ENCODE measurements at regions not wholly inside any gene's neighbourhood (a gene's known extent, or its start where the extent isn't known, plus 50 kb on each side); places are given as distances from the start of the nearest gene placed in this dataset.

DNA sequence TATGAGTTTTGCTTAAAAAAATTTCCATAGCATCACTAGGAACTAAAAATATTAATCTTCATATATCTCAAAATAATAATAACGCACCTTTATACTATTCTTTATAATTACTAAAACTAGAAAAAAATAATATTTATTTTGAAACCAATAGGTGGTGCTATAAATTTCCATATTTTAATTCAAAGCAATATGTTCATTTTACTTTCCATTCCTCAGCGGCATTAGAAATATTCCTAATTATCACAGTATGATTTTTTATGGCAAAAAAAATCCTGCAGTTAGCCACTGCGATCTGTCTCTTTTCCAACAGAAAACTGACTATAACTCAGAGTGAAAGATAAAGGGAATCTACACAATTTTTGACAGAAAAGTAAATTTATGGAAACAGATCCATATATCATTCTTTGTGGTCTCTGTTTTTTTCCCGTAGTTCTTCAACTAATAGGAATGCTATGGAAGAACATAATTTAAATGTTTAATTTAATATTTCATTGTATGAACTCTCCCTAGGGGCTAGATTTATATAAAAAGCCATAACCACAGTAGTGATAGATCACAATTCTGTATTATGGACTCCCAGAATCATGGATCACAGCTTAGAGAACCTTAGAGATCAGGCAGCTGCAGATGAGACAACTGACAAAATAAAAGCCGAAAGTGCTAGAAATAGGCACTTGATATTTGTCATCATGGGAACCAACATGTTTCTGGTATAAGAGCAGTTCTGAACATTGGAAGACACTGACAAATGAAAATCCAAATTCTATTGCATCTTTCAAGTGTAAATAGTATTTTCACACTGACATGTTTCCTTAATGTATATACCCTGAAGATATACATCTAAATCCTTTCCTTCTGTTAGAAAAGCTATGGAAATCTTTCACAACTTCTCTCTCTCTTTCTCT is 167.7 kb upstream of the MPDZ start:
- Histone ChIP-seq H3K79me2 (ENCODE audit: control insufficient read depth, low read length) (no peaks in the 10 kb centered on the region), H3F3A (ENCODE audit: control insufficient read depth, insufficient read depth) (no peaks in the 10 kb centered on the region), H3K27ac (ENCODE audit: low read depth, low read length) (no peak overlapping the region), H3K36me3 (ENCODE audit: control insufficient read depth, low read length) (no peaks in the 10 kb centered on the region), H3K4me1 (ENCODE audit: control insufficient read depth, low read length) (no peaks in the 10 kb centered on the region), H3K4me3 (ENCODE audit: low read length) (no peak overlapping the region), H3K27me3 (ENCODE audit: control insufficient read depth, low read length) (no peaks in the 10 kb centered on the region), H3K4me2 (ENCODE audit: low read length) (no peak overlapping the region), H4K20me1 (ENCODE audit: control insufficient read depth, insufficient read depth, low read depth, low read length) (no peaks in the 10 kb centered on the region), H3K9me3 (ENCODE audit: control insufficient read depth, insufficient read depth, low read length) (no peaks in the 10 kb centered on the region), H3K9me2 (replicated peaks; ENCODE audit: control insufficient read depth, low read length) (no peaks in the 10 kb centered on the region)
- TF ChIP-seq, protein P1, sequence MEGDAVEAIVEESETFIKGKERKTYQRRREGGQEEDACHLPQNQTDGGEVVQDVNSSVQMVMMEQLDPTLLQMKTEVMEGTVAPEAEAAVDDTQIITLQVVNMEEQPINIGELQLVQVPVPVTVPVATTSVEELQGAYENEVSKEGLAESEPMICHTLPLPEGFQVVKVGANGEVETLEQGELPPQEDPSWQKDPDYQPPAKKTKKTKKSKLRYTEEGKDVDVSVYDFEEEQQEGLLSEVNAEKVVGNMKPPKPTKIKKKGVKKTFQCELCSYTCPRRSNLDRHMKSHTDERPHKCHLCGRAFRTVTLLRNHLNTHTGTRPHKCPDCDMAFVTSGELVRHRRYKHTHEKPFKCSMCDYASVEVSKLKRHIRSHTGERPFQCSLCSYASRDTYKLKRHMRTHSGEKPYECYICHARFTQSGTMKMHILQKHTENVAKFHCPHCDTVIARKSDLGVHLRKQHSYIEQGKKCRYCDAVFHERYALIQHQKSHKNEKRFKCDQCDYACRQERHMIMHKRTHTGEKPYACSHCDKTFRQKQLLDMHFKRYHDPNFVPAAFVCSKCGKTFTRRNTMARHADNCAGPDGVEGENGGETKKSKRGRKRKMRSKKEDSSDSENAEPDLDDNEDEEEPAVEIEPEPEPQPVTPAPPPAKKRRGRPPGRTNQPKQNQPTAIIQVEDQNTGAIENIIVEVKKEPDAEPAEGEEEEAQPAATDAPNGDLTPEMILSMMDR (IDR thresholded peaks at IDR 0.05; ENCODE audit: low read depth, low read length, poor library complexity, severe bottlenecking): no peak
- no peak for TF ChIP-seq EZH2phosphoT487 (IDR thresholded peaks at IDR 0.05; ENCODE audit: borderline replicate concordance, low read length)

DNA sequence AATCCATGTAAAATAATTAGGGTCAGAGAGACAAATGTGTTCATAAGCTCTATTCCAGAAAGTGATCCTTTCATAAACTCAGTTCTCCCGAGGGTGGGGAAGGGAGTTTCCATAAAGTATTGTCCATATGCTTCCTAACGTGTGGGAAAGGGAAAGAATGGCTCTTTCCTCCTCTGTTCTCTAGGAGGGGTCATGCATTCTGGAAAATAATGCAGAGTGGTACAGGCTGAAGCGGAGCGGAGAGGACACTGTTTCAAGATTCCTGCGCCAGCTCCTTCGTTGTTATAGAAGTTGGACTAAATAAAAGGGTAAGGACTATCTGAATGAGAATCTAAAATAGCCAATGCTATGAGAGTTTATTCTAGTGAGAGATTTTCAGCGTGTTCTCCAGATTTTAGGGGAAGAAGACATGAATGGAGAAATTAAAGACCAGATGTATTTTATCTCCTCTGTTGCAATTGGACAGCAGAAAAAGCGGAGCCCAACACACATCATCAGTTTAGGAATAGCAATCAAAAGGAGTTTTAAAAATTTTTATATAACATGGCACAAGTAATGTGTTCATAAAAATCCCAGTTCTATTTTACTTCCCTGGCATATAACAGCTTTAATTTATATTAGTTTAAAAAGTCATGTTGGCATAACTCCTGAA is 166.9 kb upstream of the MPDZ start:
- H3K36me3 ChIP-seq (ENCODE audit: control insufficient read depth, low read length): no peaks in the 10 kb centered on the region
- H3K4me3 ChIP-seq (ENCODE audit: low read length): no peak overlapping the region
- H3K4me2 ChIP-seq (ENCODE audit: low read length): no peak overlapping the region
- H3K4me1 ChIP-seq (ENCODE audit: control insufficient read depth, low read length): no peaks in the 10 kb centered on the region
- no peaks in the 10 kb centered on the region for H3F3A ChIP-seq (ENCODE audit: control insufficient read depth, insufficient read depth)
- TF ChIP-seq EZH2phosphoT487 (IDR thresholded peaks at IDR 0.05; ENCODE audit: borderline replicate concordance, low read length): no peak
- TF ChIP-seq, protein P1 (IDR thresholded peaks at IDR 0.05; ENCODE audit: low read depth, low read length, poor library complexity, severe bottlenecking): no peak
- H3K9me2 ChIP-seq (replicated peaks; ENCODE audit: control insufficient read depth, low read length): no peaks in the 10 kb centered on the region
- no peak overlapping the region for H3K27ac ChIP-seq (ENCODE audit: low read depth, low read length)
- H3K9me3 ChIP-seq (ENCODE audit: control insufficient read depth, insufficient read depth, low read length): no peaks in the 10 kb centered on the region
- no peaks in the 10 kb centered on the region for H3K27me3 ChIP-seq (ENCODE audit: control insufficient read depth, low read length)
- no peaks in the 10 kb centered on the region for H4K20me1 ChIP-seq (ENCODE audit: control insufficient read depth, insufficient read depth, low read depth, low read length)
- H3K79me2 ChIP-seq (ENCODE audit: control insufficient read depth, low read length): no peaks in the 10 kb centered on the region

DNA sequence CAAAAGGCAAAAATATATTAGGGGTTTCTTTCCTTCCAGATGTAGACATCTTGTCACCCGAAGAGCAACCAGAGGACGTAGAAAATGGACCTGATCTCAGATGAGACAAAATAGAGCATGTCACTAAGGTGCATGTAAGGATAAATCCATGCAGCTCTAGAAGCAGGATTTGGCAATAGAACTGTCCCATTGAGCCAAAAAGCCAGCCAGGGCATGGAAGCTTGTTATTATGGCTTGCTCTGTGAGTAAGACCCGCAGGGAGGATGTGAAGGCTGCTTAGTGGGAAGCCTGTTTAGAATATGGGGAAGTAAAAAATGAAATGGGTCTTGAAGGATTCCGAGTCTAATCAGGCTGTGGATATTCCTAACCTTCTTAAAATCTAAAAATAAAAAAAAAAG is 165.6 kb upstream of the MPDZ start:
- Histone ChIP-seq H3K9me3 (ENCODE audit: control insufficient read depth, insufficient read depth, low read length) (no peaks in the 10 kb centered on the region), H3K27ac (ENCODE audit: low read depth, low read length) (no peak overlapping the region), H3K4me2 (ENCODE audit: low read length) (no peak overlapping the region), H3K79me2 (ENCODE audit: control insufficient read depth, low read length) (no peaks in the 10 kb centered on the region), H3K9me2 (replicated peaks; ENCODE audit: control insufficient read depth, low read length) (no peaks in the 10 kb centered on the region), H3K27me3 (ENCODE audit: control insufficient read depth, low read length) (no peaks in the 10 kb centered on the region), H3F3A (ENCODE audit: control insufficient read depth, insufficient read depth) (no peaks in the 10 kb centered on the region), H3K4me1 (ENCODE audit: control insufficient read depth, low read length) (no peaks in the 10 kb centered on the region), H3K36me3 (ENCODE audit: control insufficient read depth, low read length) (no peaks in the 10 kb centered on the region), H3K4me3 (ENCODE audit: low read length) (no peak overlapping the region), H4K20me1 (ENCODE audit: control insufficient read depth, insufficient read depth, low read depth, low read length) (no peaks in the 10 kb centered on the region)
- TF ChIP-seq, protein P1 (IDR thresholded peaks at IDR 0.05; ENCODE audit: low read depth, low read length, poor library complexity, severe bottlenecking): no peak
- TF ChIP-seq EZH2phosphoT487 (IDR thresholded peaks at IDR 0.05; ENCODE audit: borderline replicate concordance, low read length): no peak

Data from DOHH2 (cell line).